Upper lobe of left lung (tissue), 6 donors: ENCODE measurements at regions not wholly inside any gene's neighbourhood (a gene's known extent, or its start where the extent isn't known, plus 50 kb on each side); places are given as distances from the start of the nearest gene placed in this dataset.
A peak's percentile ranks its signal among the peaks of the same experiment; 100 is the strongest.

Source experiments
- ATAC-seq, 2 donors: fragments of 200-7000 bp; cut with Tn5 transposase; one replicate each; pipeline ENCODE4 v1.9.1; 2022; ENCODE audit warnings: mild to moderate bottlenecking in 2 of 2, moderate library complexity in 2 of 2; ENCODE audit not compliant: low FRiP score in 2 of 2
- DNase-seq, 2 donors: peaks; one replicate each; pipeline ENCODE4 v3.0.0-alpha.2; 2019 to 2020
- H3K27ac ChIP-seq, 4 donors: fragments of 200-600 bp; sonication (generic); one replicate each; pipeline ENCODE4 v1.5.1; 2016 to 2019
- H3K27me3 ChIP-seq, 4 donors: fragments of 200-600 bp; sonication (generic); one replicate each; pipeline ENCODE4 v1.5.1; 2017 to 2019
- H3K36me3 ChIP-seq, 4 donors: fragments of 200-600 bp; sonication (generic); one replicate each; pipeline ENCODE4 v1.5.1; 2016 to 2019
- H3K4me1 ChIP-seq, 4 donors: fragments of 200-600 bp; sonication (generic); one replicate each; pipeline ENCODE4 v1.5.1; 2018 to 2019
- H3K4me3 ChIP-seq, 4 donors: fragments of 200-600 bp; sonication (generic); one replicate each; pipeline ENCODE4 v1.5.1; 2017 to 2019; ENCODE audit warnings: mild to moderate bottlenecking in 2 of 4, moderate library complexity in 1 of 4
- H3K9me3 ChIP-seq, 4 donors: fragments of 200-600 bp; sonication (generic); one replicate each; pipeline ENCODE4 v1.5.1; 2018 to 2019
- EP300 ChIP-seq, 4 donors: sonication (generic); formaldehyde crosslinking; IDR thresholded peaks; one replicate each; pipeline ENCODE4 v1.5.1; 2017; ENCODE audit warnings: antibody characterized with exemption in 4 of 4, control low read depth in 2 of 4
- POLR2A ChIP-seq, 4 donors: fragments of 450-650 bp; IDR thresholded peaks; one replicate each; pipeline ENCODE4 v1.5.1; 2016 to 2017; ENCODE audit warnings: antibody characterized with exemption in 4 of 4, mild to moderate bottlenecking in 2 of 4
- POLR2AphosphoS5 ChIP-seq, 2 donors: sonication (generic); formaldehyde crosslinking; IDR thresholded peaks; one replicate each; pipeline ENCODE4 v1.5.1; 2017; ENCODE audit warnings: antibody characterized with exemption in 2 of 2
- WGBS, 2 donors: methylation state at CpG; one replicate each; pipeline ENCODE4 v1.1.5; 2017 to 2018; 5-methylcytosine and 5-hydroxymethylcytosine counted together
- TF ChIP-seq, protein P1 (sequence below), 6 experiments: fragments of 450-650 bp in 4 of 6; fragments of 200-600 bp in 2 of 6; sonication (generic) in 2 of 6; IDR thresholded peaks; one replicate each; pipeline ENCODE4 v1.5.1; 2016 to 2019; ENCODE audit warnings: antibody characterized with exemption in 6 of 6
- donor health status: DM: no; HTN: no; CAD: no; lungs with moderate emphysema.
- donor health status: DM: no; HTN: yes; CAD: no; lungs with severe emphysema.

DNA sequence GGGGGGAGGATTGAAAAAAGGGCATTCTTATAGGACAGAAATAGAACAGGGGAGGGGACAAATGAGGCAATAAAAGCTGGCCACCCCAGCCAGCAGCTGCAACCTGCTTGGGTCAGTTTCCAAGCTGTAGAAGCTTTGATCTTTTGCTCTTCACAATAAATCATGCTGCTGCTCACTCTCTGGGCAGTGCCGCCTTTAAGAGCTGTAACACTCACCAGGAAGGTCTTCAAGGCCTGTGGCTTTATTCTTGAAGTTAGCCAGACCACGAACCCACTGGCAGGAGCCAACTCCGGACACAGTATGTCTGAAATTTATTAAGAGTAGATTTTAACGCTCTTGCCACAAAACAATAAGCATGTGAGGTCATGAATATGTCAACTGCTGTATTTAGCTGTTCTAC, 649.9 kb upstream of the RAB6C start:
- Histone ChIP-seq H3K27ac (no peak overlapping the region), H3K9me3 (no peaks in the 10 kb centered on the region), H3K27me3 (no peaks in the 10 kb centered on the region), H3K36me3 (no peaks in the 10 kb centered on the region), H3K4me3 (no peak overlapping the region), H3K4me1 (no peaks in the 10 kb centered on the region)
- no peak for ATAC-seq
- WGBS, 2 donors: 64 to 70% methylated on average over 4 of the region's 4 CpGs
- no peak for DNase-seq
- TF ChIP-seq POLR2AphosphoS5 (IDR thresholded peaks at IDR 0.05) (no peak), POLR2A (IDR thresholded peaks at IDR 0.05) (no peak), EP300 (IDR thresholded peaks at IDR 0.05) (no peak)

DNA sequence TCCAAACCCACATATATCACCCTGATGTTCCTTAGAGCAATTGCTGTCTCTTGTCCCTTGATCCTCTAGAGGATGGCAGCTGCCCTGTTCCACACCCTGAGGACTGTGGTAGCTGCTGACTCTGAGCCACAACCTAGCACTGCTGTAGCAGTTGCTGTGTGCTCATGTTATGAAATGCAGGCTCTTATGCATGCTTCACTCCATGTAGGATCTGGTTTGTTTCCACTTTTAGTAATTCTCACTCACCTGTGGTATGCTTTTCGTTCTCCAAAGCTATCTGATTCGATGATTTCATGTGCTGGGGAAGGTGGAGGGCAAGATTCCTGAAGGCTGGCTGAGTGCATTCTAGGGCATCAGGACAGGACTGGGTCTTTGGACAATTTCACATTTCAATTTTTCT, 649.0 kb upstream of the RAB6C start:
- DNase-seq (no peak), ATAC-seq (peak in 1 of 2 donors; percentile 22)
- H3K36me3 ChIP-seq: no peaks in the 10 kb centered on the region
- no peaks in the 10 kb centered on the region for H3K9me3 ChIP-seq
- 83 to 86% methylated on average over 2 of the region's 2 CpGs for whole genome bisulfite sequencing, 2 donors
- no peaks in the 10 kb centered on the region for H3K4me1 ChIP-seq
- H3K27ac ChIP-seq: no peak overlapping the region
- no peaks in the 10 kb centered on the region for H3K27me3 ChIP-seq
- TF ChIP-seq POLR2AphosphoS5 (IDR thresholded peaks at IDR 0.05): no peak
- no peak for TF ChIP-seq EP300 (IDR thresholded peaks at IDR 0.05)
- TF ChIP-seq POLR2A (IDR thresholded peaks at IDR 0.05): no peak
- TF ChIP-seq, protein P1, sequence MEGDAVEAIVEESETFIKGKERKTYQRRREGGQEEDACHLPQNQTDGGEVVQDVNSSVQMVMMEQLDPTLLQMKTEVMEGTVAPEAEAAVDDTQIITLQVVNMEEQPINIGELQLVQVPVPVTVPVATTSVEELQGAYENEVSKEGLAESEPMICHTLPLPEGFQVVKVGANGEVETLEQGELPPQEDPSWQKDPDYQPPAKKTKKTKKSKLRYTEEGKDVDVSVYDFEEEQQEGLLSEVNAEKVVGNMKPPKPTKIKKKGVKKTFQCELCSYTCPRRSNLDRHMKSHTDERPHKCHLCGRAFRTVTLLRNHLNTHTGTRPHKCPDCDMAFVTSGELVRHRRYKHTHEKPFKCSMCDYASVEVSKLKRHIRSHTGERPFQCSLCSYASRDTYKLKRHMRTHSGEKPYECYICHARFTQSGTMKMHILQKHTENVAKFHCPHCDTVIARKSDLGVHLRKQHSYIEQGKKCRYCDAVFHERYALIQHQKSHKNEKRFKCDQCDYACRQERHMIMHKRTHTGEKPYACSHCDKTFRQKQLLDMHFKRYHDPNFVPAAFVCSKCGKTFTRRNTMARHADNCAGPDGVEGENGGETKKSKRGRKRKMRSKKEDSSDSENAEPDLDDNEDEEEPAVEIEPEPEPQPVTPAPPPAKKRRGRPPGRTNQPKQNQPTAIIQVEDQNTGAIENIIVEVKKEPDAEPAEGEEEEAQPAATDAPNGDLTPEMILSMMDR (IDR thresholded peaks at IDR 0.05): no peak
- H3K4me3 ChIP-seq: no peak overlapping the region

DNA sequence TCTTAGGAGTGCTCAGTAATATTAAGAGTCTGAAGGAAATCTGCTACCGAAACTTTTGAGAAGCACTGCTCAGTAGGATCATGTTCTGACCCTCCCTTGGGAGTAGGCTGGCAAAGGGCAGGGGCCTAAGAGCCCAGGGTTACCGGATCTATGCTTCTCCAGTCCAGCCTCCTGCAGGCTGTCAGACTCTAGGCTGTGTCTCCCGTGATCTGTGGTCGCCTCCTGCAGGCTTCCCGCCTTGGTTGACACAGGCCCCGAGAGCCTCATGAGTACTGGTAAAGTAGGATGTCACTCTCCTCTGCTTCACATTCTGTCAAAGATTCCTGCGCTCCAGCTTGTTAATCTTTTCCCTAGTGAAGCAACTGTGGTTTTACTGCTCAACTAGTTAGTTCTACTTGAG, 647.8 kb upstream of the RAB6C start:
- TF ChIP-seq POLR2AphosphoS5 (IDR thresholded peaks at IDR 0.05) (no peak), POLR2A (IDR thresholded peaks at IDR 0.05) (no peak), EP300 (IDR thresholded peaks at IDR 0.05) (no peak)
- TF ChIP-seq, protein P1 (IDR thresholded peaks at IDR 0.05): no peak
- WGBS, 2 donors: 76 to 79% methylated on average over 7 of the region's 7 CpGs
- Histone ChIP-seq H3K9me3 (no peaks in the 10 kb centered on the region), H3K27me3 (no peaks in the 10 kb centered on the region), H3K36me3 (no peaks in the 10 kb centered on the region), H3K4me3 (no peak overlapping the region), H3K27ac (no peak overlapping the region), H3K4me1 (no peaks in the 10 kb centered on the region)
- ATAC-seq (no peak), DNase-seq (no peak)

DNA sequence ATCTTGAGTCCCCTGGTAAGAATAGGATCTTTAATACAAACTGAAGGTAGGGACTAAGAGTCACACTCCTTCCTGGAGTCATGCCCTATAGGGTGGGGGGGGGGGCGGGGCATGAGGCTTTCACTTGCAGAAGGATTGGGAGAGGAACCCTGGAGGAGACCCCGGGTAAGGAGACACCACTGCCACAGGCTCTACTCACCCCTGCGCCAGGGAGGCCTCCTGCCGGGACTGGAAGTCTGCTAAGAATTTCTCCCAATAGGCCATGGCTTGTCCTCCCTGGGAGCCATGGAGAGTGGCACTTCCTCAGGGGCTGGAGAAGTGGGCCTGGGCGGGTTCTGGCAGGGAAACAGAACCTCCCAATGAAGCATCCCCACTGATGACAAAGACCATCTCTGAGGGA, 645.3 kb upstream of the RAB6C start:
- no peak for TF ChIP-seq EP300 (IDR thresholded peaks at IDR 0.05)
- TF ChIP-seq, protein P1 (IDR thresholded peaks at IDR 0.05): no peak
- no peak for TF ChIP-seq POLR2A (IDR thresholded peaks at IDR 0.05)
- no peak overlapping the region for H3K27ac ChIP-seq
- no peak overlapping the region for H3K4me3 ChIP-seq
- no peaks in the 10 kb centered on the region for H3K9me3 ChIP-seq
- H3K36me3 ChIP-seq: no peaks in the 10 kb centered on the region
- WGBS, 2 donors: 69 to 88% methylated on average over 2 to 5 of the region's 5 CpGs
- H3K4me1 ChIP-seq: no peaks in the 10 kb centered on the region
- no peaks in the 10 kb centered on the region for H3K27me3 ChIP-seq
- DNase-seq (no peak), ATAC-seq (no peak)

DNA sequence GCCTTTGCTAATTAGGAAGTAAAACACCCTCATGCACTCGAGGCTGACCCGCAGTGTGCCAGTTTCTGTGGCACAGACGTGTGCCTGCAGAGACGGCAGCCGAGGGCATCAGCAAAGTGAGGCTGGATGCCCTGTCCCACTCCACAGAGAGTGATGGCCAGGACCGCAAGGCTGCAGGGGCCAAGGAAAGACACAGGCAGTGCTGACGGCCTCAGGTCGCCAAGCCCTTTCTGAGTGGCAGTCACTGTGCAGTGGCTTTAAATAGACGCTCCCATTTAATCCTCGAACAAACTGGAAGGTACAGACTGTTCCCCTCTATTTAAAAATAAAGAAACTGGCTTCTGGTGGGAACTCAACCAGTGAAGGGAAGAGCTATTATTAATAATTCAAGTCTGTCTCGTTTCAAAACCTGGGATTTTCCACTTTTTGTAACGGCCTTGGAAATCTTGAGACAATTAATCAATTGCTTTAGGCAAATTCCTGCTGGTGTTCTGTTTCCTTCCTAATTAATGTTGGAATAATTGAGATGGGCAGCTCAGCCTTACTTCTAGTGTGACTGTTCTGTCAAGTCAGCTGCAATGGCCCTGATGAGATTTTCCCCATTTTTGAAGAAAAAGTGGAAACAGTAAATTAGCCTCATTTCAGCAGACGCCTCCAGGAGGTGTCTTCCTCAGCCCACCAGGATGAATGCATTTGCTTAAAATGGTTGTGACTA, 644.6 kb upstream of the RAB6C start:
- Histone ChIP-seq H3K27ac (no peak overlapping the region), H3K4me1 (no peaks in the 10 kb centered on the region), H3K36me3 (no peaks in the 10 kb centered on the region), H3K27me3 (no peaks in the 10 kb centered on the region), H3K9me3 (no peaks in the 10 kb centered on the region), H3K4me3 (no peak overlapping the region)
- DNase-seq (peak in 1 of 2 donors; percentile 25), ATAC-seq (no peak)
- TF ChIP-seq EP300 (IDR thresholded peaks at IDR 0.05) (no peak), POLR2A (IDR thresholded peaks at IDR 0.05) (no peak), POLR2AphosphoS5 (IDR thresholded peaks at IDR 0.05) (no peak)
- TF ChIP-seq, protein P1 (IDR thresholded peaks at IDR 0.05): no peak
- WGBS, 2 donors: 67 to 71% methylated on average over 13 of the region's 13 CpGs
